CMK (cell line): ENCODE measurements at regions not wholly inside any gene's neighbourhood (a gene's known extent, or its start where the extent isn't known, plus 50 kb on each side); places are given as distances from the start of the nearest gene placed in this dataset.
"Not testable (repeated sequence)": the region's sequence is repeated elsewhere in the genome, so short reads cannot be mapped to it uniquely, and the experiment has no call there.

Source experiments
- DNase-seq: peaks from one replicate; pipeline ENCODE4 v3.0.0-alpha.2; 2010; ENCODE audit warnings: low read depth

DNA sequence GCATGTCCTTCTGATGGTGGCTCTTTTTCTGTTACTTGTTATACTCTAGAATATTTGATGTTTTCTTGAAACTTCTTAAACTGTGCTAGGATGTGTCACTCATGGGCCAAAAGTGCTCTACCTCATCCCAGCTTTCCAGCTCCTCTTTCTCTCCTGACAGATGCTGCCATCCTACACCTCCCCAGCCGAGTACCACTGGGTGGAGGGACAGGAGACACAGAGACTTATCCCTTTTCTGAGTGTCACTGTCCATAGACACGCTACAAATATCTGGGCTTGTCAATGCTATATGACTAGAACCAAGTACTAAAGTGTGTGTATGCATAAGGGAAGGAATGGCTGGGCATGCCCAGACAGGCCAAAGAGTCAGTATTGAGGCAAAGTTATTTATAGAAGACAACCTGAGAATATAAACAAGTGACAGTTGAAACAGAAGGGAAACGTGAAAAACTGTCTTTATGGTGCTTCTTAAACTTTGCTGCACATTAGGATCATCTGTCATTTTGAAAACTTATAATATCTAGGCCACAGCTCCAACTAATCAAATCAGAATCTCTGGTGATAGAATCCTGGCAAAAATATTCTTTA, 188.0 kb downstream of the CARTPT start:
- no peak for DNase-seq

DNA sequence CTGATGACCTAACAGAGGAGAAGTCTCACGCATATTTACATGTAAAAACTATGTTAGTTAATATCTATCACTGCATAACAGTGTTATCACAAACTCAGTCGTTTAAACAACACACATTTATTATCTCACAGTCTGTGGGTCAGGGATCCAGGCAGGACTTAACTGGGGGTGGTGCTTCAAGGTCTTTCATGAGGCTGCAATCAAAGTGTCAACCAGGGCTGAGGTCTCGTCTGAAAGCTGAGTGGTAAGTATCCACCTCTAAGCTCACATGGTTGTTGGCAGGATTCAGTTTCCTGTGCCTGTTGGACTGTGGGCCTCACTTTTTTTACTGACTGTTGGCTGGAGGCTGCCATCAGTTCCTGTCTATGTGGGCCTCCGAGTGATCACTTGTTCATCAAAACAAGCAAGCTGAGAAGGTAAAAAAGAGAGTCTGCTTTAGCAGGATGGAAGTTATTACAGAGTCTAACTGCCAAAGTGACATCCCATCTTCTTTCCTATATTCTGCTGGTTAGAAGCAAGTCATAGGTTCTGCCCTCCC, 188.6 kb downstream of the CARTPT start:
- DNase-seq, result no peak

DNA sequence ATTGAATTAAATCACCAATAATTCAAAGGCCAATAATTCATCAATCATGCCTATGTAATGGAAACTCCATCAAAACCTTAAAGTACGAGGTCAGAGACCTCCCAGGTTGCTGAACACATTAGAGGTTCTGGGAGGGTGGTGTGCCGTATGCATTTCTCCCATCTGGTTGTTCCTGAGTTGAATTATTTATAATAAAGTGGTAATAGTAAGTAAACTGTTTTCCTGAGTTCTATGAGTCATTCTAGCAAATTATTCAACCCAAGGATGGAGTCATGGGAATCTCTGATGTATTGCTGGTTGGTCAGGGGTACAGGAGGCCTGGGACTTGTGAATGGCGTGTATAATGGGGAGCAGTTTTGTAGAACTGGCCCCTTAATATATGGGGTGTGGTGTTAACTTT, 191.7 kb downstream of the CARTPT start:
- no peak for DNase-seq

DNA sequence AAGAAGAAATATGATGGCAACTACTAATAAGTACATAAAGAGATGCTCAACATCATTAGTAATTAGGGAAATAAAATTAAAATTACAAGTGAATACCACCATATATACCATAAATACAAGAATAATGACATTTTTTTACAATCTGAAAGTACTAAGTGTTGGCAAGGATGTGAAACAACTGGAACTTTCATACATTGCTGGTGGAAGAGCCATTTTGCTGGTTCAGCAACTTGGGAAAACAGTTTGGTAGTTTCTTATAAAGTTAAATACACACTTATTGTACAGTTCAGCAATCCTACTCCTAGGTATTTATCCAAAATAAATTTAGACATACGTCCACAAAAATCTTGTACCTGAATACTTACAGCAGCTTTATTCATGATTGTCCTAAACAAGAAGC, 192.9 kb downstream of the CARTPT start:
- no peak for DNase-seq

DNA sequence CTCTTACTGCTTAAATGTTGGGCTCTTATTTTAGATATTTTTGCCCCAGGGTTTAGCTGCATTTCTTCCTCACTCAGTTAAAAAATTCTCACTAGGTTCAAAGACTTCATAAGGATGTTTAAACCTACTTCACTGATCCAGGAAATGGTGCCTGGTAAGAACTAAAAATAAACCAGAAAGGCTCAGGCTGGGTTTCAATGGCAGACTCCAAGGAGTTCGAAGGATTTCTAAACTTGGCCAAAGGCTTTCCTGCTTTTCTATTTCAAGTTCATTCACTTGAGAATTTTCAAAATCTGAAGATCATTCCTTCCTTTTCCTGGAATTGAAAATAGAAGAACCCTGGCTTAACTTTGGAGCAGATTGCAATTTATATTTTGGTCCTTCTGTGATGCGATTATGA, 193.0 kb upstream of the MAP1B start:
- DNase-seq, result no peak

DNA sequence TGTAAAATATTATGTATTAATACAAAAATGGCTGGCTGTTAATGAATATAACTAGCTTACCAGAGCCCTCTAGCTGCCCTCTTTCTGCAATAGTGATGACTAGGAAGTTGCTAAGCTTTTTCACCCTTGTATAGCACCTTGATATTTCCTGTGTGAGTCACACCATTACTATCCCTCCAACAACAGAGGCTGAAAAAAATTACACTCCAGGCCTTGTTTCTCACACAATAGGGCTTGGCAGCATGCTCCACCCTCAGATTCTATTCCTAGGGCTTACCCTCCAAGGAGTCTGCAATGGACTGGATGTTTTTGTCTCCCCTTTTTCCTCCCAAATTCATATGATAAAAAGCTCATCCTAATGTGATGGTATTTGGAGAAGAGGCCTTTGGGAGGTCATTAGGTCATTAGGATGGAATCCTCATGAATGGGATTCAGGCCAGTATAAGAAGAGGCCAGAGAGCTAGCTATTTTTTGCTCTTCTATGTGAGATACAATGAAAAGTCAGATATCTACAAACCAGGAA, 184.6 kb upstream of the MAP1B start:
- no peak for DNase-seq

DNA sequence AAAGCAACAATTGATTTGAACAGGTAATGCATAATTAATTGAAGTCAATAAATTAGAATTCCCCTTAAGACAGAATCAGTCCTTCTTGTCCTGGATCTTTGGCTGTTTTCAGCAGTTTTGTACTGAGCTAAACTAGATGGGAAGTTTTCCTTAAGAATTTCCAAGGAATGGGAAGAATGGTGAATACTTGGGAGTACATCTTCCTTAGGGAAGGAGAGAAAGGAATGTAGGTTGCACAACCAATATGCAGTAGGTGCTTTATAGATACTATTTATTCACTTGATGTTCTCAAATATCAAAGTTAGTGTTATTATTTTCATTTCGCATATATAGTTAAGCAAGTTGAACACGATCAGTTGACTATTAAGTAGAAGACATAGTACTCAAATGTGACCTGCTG, 183.5 kb upstream of the MAP1B start:
- no peak for DNase-seq

DNA sequence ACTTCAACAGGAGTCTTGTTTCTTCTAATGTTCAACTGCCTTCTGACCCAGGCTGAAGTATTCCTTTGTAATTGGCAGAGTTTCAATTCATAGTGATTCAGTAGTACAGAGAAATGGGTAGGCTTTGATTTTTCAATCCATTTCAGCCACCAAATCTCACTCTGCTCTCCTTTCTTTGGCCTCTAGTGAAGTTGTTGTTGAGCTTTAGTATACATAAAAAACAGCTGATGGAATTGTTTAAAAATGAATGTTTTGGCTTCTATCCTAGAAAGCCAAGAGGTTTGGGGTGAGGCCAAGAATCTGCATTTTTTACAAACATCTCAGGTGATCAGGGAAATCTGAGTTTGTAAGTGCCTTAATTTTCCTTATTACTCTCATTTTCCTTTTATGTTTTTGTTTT, 182.9 kb upstream of the MAP1B start:
- DNase-seq, result no peak

DNA sequence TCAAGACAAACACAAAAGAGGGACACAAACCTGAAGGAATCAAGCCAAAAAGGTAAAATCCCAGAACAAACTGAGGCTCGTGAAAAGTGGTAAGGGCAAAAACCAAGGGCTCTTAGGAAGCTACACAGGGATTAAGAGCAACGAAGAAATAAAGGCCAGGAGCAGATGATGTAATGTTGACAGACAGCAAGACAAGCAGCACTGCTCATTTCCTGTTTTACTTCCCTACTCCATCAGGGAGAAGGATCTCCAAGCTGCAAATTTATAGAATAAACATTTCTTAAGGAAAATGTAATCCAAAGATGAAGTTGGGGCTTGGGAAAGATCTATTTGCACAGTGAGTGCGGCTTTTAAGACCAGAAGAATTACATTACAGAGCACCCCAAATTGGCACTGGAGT, 182.3 kb upstream of the MAP1B start:
- no peak for DNase-seq

DNA sequence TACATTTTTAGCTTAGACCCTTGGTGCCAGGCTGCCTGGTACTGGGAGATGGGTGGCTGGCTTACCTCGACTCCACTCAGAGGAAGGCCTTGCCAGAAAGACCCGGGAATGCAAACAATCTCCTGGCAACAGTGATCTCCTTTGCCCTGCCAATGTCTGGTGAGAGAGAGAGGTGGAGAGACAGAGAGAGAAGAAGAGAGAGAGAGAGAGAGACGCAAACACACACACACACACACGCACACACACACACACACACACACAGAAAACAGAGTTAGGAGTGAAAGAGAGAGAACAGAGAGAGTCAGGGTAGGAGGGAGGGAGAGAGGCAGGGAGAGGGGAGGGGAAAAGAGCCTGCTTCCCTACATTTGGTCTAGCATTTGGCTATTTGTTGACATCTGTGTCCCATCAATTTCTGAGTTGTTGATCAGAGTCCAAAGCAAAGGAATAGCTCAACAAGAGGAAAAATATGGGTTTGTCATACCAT, 181.6 kb upstream of the MAP1B start:
- no peak for DNase-seq

DNA sequence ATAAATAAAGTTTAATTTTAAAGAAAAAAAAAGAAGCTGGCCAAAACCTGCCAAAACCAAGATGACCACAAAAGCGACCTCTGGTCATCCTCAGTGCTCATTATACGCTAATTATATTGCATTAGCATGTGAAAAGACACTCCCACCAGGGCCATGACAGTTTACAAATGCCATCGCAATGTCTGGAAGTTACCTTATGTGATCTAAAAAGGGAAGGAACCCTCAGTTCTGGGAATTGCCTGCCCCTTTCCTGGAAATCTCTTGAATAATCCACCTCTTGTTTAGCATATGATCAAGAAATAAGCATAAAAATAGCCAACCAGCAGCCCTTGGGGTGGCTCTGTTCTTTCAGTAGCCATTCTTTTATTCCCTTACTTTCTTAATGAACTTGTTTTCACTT, 178.3 kb upstream of the MAP1B start:
- no peak for DNase-seq

DNA sequence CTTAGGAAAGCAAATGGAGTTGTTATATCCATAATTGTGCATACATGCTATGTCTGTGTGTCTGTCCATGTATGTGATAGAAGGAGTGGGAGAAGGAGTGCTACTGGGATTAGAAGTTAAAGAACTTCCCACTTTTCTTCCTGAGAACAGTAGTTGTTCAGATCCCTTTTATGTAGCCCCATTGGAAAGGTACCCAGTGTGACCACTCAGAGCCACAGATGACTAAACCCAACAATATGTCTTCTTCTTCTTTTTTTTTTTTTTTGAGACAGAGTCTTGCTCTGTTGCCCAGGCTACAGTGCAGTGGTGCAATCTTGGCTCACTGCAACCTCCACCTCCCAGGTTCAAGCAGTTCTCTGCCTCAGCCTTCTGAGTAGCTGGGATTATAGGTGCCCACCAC, 176.7 kb upstream of the MAP1B start:
- DNase-seq, result not testable (repeated sequence)

DNA sequence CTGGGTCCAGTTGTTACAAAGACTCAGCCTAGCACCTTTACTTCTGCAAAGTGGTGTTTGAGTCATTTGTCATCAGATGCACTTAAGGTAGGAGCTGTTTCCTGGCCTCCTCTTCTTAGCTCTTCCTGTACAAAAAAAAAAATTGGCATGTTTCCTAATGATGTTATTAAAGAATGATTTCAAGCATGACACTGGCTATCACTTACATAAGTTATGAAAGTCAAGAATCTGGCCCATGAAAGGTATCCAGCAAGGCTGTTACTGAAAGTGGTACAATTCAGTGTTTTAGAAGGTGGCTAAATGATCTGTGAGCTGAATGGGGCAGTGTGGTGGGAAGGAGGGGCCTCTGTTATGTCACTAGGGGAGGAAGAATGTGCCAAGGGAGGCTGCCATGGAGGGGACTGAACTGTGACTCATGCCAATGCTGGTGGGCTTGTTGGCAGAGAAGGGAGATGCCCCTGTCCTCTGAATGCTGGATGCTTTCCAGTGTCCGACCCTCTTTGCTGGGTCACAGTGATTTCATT, 175.1 kb upstream of the MAP1B start:
- DNase-seq, result no peak

DNA sequence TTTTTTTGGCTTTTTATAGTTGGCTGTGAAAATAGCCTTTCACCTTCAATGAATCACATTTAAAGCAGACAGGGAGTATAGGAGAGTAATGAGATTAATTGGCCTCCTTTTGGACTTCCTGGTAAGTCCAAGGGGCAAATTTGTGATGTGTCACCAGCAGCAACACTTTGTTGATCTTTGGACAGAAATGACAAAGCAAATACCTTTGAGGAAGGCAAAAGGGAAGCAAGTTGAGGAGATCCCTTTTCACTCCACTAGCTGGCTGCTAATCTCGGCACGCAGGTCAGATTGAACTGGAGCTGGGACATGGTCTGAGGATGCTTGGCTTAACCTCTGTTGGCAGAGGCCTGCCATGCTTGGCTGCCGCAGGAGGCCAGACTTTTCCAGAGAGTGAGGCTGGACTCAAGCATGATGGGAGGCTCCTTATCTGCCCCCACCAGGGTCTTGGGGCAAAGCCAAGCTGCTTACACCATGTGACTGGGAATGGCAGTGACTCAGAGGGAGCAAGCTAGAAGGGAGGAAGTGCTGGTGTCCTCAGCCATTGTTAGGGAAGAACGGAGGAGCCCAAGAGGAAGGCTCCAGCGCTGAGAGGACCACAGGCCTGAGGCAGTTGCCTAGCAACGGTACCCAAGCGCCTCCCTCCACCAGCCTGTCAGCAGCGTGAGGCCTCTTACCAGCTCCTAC, 174.5 kb upstream of the MAP1B start:
- DNase-seq, result no peak

DNA sequence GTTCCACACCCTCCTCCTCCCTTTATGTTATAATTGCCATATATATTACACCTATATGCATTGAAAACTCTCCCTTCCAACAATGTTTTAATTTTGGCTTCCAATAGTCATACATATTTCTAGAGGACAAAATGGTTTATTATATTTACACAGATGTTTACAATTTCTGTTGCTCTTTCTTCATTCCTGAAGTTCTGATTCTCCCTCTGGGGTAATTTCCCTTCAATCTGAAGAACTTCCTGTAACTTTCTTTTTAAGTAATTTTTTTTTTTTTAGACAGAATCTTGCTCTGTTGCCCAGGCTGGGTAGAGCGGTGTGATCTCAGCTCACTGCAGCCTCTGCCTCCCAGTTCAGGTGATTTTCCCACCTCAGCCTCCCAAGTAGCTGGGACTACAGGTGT, 173.0 kb upstream of the MAP1B start:
- DNase-seq, result no peak

DNA sequence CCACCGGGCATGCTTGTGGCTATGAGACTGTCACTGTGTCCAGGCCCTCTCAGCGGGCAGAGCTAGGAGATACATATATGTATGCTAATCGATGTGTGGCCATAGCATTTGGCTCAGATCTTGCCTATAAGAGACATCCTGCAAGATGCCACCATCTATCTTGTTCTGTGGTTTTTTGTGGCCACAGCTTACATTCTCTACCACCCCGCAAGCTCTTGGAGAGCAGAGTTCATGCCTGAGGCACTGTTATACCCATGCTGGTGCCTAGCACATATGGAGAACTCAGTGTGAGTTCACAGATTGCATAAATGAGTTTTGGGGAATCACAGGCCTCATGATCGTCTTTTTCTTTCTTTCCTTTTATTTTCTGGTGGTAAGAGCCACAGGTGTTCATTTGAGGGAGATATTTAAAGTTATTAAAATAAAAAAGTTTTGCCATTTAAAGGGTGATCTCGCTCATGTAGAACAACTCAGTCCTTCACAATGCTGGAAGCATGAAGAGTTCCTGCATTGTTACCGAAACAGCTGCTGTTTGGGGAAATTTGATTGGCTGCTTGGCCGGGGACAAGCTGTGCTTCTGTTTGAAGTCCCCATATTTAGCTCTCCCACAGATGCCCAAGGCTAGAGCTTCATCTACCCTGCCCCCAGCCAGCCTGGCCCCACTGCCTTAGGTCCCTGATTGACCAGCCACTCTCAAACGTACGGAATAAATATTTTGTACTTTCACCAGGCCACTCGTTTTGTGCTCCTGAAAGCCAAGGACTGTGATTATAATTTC, 169.2 kb upstream of the MAP1B start:
- no peak for DNase-seq

DNA sequence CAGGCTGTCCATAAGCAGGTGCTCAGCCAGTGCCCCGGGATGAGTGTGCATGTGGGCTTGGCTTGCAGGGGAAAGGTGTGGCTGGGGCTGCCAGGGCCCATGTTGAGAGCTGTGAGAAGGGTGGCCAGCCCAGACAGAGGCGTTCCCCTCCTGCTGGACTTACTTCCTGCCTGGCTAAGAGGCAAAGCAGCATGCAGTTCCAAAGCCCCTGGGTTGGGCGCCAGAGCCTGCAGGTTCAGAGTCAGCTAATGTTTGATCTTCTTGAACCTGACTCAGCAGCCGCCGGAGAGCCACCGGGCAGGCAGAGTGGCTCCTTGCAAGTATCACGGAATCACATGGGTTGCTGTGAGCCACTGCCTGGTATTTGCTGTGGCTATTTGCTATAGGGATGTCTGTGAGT, 168.4 kb upstream of the MAP1B start:
- DNase-seq, result no peak

DNA sequence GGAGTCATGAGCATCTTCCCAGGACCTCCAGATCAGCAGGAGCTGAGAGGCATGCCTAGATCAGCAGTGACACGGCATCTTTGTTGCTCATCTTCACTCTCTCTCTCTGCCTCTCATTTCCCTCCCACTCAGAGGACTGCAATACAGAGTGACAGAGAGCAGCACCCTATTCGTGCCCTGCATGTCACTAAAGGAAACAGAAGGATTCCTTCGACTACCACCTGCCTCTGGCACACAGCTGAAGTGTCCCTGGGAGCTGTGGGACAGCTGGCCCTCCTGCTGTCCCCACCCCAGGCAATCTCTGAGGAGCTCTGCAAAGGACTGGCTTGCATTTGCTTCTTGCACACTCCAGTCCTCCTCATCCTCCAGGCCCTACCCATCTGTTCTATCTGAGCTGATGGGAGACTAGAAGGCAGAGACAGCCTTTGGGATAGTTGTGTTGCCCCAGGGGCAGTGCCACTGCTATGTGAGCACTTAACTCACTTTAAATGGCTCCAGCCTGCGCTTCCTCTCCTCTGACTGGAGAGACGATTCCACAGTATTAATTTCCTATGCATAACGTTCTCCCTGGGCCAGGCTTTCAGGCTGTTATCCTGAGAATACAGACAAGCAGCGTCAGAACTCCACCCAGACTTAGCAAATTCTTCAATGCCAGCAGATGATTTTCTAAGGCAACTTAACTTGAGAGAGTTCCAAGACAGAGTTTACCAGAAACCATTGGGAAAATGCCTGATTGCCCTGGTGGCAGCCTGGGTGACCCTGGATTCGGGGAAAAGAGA, 167.6 kb upstream of the MAP1B start:
- no peak for DNase-seq

DNA sequence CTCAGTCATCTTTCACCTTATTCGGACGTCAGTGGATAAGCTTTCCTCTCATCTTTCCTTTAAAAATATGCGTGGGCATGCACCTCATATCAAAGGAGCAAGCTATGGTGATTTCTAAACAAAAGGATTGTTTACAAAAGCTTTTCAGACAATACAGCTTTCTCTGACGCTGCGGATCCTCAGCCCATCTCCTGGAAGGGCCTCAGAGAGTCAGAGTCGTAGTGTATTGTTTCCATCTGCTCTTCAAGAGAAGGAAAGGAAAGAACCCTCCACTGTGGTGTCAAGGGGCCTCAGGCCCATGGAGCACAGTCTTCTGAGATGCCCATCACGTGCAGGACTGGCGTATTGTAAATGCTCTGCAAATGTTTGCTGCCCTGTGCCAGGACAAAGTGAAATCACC, 163.4 kb upstream of the MAP1B start:
- DNase-seq, result no peak

DNA sequence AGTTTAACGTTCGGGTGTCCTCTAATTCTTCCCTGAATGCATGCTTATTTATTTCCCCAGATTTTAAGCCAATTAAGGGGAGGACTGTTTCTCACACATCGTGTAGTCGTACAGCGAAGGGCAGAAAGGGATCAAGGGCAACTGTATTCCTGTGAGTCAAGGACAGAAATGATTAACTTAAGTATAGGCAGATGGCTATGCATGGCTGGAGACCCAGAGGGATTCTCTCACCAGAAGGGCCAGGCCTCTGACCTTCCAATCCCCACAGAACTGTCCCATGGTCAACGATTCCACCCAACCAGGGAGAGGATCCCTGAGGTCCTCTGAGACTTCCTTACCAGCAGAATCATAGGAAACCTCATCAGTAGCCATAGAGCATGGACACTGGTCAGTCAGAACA, 161.8 kb upstream of the MAP1B start:
- no peak for DNase-seq

DNA sequence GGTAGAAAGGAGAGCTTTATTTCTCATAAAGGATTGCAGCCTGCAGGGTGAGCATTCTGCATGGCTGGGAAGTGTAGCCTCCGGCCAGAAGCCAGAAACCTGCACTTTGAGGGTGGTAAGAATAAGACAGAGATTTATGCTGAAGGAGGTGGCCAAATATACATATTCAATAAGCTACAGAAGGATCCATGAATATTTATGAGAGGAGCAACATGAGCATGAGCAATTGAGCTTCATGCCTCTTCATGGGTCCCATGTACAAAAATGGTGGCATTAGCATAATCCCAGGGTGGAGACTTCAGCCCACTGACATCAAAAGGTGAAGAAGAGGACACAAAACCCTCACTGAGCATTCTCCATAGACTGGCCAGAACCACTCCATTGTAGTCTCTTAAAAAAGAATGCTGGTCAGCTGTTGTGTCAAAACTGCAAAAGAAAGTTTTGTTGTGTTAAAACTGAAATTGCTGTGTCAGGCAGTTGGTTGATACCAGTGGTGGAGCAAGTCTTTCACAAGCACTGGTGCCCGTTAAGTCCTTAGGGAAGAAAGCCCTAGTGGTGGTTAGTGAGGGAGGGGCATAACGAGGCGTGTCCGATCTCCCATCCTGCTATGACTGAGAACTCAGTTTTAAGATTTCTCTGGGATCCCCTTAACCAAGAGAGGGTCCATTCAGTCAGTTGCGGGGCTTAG, 160.8 kb upstream of the MAP1B start:
- no peak for DNase-seq
